ENCODE measurements at regions not wholly inside any gene's neighbourhood (a gene's known extent, or its start where the extent isn't known, plus 50 kb on each side); places are given as distances from the start of the nearest gene placed in this dataset.
"Not testable (repeated sequence)": the region's sequence is repeated elsewhere in the genome, so short reads cannot be mapped to it uniquely, and the experiment has no call there.

DNA sequence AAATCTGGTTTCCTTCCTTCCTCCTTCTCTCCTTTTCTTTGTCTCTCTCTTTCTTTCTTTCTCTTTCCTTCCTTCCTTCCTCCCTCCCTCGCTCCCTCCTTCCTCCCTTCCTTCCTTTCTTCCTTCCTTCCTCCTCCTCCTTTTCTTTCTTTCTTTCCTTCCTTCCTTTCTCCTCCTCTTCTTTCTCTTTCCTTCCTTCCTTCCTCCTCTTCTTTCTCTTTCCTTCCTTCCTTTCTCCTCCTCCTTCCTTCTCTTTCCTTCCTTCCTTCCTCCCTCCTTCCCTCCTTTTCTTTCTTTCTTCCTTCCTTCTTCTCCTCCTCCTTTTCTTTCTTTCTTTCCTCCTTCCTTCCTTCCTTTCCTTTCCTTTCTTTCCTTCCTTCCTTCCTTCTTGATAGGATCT, 61.2 kb downstream of the VIP start:
- intact Hi-C loops (cut with DNase I) = no loop called here
- no peaks in the 10 kb centered on the region for H3K4me1 ChIP-seq
- no peak for DNase-seq (ENCODE audit: low spot score in 2 of 2)

DNA sequence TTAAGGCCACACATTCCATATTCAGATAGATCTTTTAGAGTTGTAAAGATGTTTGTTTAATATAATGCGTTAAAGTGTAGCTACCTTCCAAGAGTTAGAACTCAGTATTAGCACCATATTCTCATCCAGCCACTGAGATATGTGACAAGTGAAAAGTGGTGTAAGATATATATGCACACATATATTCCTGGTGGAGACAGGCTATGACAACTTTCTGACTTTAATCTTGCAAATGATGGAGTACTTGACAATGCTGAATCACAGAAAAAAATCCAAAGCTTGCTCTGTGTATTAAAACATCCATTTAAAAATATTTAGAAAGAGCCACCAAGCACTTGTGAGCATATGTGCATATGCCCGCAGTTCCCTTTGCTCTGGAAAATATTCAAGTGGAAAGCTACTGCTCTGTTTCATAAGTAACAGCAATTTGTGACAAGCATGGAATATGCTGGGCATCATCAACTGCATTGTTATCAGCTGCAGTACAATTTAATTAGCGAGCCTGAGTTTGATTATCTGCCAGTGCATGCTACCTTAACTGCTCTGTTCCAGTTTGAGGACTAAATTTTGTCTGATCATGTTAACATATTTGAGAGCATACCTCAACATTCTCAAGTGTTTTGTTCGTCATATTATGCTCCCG, 64.8 kb downstream of the VIP start:
- TF ChIP-seq, protein P1, sequence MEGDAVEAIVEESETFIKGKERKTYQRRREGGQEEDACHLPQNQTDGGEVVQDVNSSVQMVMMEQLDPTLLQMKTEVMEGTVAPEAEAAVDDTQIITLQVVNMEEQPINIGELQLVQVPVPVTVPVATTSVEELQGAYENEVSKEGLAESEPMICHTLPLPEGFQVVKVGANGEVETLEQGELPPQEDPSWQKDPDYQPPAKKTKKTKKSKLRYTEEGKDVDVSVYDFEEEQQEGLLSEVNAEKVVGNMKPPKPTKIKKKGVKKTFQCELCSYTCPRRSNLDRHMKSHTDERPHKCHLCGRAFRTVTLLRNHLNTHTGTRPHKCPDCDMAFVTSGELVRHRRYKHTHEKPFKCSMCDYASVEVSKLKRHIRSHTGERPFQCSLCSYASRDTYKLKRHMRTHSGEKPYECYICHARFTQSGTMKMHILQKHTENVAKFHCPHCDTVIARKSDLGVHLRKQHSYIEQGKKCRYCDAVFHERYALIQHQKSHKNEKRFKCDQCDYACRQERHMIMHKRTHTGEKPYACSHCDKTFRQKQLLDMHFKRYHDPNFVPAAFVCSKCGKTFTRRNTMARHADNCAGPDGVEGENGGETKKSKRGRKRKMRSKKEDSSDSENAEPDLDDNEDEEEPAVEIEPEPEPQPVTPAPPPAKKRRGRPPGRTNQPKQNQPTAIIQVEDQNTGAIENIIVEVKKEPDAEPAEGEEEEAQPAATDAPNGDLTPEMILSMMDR (IDR thresholded peaks at IDR 0.05) = no peak
- intact Hi-C loops (cut with DNase I) = no loop called here
- Histone ChIP-seq H3K36me3 (no peaks in the 10 kb centered on the region), H3K27me3 (no peaks in the 10 kb centered on the region), H3K27ac (no peak overlapping the region), H3K4me1 (no peaks in the 10 kb centered on the region), H3K9me3 (no peaks in the 10 kb centered on the region), H3K4me3 (no peak overlapping the region)
- DNase-seq (ENCODE audit: low spot score in 2 of 2) = no peak

More for the DNA sequence above, 61.2 kb downstream of the VIP start:
- Histone ChIP-seq H3K9me3 (no peaks in the 10 kb centered on the region), H3K27ac (no peak overlapping the region), H3K36me3 (no peaks in the 10 kb centered on the region), H3K27me3 (no peaks in the 10 kb centered on the region), H3K4me3 (no peak overlapping the region)
- TF ChIP-seq, protein P1 (IDR thresholded peaks at IDR 0.05) = no peak

DNA sequence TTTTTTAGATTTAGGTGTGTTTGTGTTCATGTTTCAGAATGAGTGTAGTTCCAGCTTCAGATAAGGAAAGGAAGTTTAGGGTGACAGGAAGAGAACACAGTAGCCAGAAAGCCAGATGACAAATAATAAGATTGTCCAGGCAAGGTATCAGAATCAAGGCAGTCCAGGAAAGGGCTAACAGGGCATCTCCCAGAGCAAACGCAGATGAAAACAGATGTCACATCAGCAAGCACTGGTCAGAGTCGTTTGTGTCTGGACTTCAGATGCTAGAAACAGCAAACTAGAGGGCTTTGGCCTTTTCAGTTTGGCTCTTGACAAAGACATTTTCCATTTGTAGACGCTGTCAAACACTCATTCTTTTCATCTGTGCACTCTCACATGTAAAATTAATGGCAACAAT, 65.5 kb downstream of the VIP start:
- TF ChIP-seq, protein P1 (IDR thresholded peaks at IDR 0.05) = no peak
- intact Hi-C loops (cut with DNase I) = no loop called here
- DNase-seq (ENCODE audit: low spot score in 2 of 2) = no peak
- Histone ChIP-seq H3K27me3 (no peaks in the 10 kb centered on the region), H3K4me1 (no peaks in the 10 kb centered on the region), H3K27ac (no peak overlapping the region), H3K4me3 (no peak overlapping the region), H3K9me3 (no peaks in the 10 kb centered on the region), H3K36me3 (no peaks in the 10 kb centered on the region)

DNA sequence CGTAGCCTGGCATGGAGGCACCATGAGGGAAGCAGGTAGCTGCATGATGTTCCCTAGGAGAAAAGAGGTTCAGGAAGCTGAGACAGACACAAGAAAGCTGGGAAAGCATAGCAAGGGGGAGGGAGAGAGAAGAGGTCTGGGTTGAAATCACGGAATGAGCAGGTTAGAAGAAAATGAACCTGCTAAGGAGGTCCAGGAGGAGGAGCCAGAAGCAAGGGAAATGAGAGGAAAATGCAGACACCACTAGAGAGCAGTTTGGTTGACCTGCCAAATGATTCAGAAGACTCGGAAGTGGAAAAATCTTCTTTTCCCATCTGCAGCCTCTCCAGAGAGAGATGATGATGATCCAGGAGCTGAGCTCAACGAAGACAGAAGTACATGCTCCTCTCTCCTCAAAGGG, 70.9 kb downstream of the VIP start:
- TF ChIP-seq, protein P1 (IDR thresholded peaks at IDR 0.05) = no peak
- no peaks in the 10 kb centered on the region for H3K36me3 ChIP-seq
- intact Hi-C loops (cut with DNase I) = no loop called here
- H3K4me3 ChIP-seq = no peak overlapping the region
- H3K27ac ChIP-seq = no peak overlapping the region
- H3K27me3 ChIP-seq = no peaks in the 10 kb centered on the region
- H3K9me3 ChIP-seq = no peaks in the 10 kb centered on the region
- no peaks in the 10 kb centered on the region for H3K4me1 ChIP-seq
- DNase-seq (ENCODE audit: low spot score in 2 of 2) = no peak

DNA sequence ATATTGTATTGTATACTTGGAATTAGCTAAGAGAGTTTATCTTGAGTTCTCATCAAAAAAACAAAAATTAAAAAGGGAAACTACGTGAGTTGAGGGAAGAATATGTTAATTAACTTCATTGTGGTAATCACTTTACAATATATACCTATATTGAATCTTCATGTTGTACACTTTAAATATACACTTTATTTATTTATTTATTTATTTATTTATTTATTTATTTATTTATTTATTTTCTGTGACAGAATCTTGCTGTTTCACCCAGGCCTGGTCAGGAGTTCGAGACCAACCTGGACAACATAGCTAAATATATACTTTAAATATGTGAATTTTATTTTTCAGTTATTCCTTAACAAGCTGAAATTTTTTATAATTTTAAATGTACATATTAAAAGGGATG, 74.1 kb downstream of the VIP start:
- H3K27me3 ChIP-seq = no peaks in the 10 kb centered on the region
- intact Hi-C loops (cut with DNase I) = no loop called here
- H3K4me3 ChIP-seq = no peak overlapping the region
- no peak for DNase-seq (ENCODE audit: low spot score in 2 of 2)
- H3K4me1 ChIP-seq = no peaks in the 10 kb centered on the region
- TF ChIP-seq, protein P1 (IDR thresholded peaks at IDR 0.05) = no peak
- H3K27ac ChIP-seq = no peak overlapping the region
- no peaks in the 10 kb centered on the region for H3K9me3 ChIP-seq
- no peaks in the 10 kb centered on the region for H3K36me3 ChIP-seq

DNA sequence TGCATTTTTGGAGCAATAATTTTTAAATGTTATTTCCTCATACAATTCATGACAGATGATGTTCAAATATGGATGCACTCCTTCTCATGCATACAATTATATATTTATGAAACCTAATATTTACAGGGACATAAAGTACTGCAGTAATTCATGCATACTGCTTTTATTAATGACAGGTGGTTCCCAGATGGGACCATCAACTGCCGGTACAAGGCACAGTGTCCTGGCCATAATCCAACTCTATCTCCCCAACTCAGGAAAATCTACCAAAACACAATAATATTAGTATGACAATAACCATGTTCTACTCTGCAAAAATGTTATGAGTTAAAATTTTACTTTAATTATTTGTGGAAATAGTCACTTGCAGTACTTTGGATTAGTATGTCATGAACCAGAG, 77.8 kb downstream of the VIP start:
- TF ChIP-seq, protein P1 (IDR thresholded peaks at IDR 0.05) = no peak
- Histone ChIP-seq H3K9me3 (no peaks in the 10 kb centered on the region), H3K4me1 (no peaks in the 10 kb centered on the region), H3K36me3 (no peaks in the 10 kb centered on the region), H3K27ac (no peak overlapping the region), H3K4me3 (no peak overlapping the region), H3K27me3 (no peaks in the 10 kb centered on the region)
- intact Hi-C loops (cut with DNase I) = no loop called here
- no peak for DNase-seq (ENCODE audit: low spot score in 2 of 2)

DNA sequence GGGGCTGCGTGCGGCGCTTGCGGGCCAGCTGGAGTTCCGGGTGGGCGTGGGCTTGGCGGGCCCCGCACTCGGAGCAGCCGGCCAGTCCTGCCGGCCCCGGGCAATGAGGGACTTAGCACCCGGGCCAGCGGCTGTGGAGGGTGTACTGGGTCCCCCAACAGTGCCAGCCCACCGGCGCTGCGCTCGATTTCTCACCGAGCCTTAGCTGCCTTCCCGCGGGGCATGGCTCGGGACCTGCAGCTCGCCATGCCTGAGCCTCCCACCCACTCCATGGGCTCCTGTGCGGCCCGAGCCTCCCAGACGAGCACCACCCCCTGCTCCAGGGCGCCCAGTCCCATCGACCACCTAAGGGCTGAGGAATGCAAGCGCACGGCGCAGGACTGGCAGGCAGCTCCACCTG, 83.8 kb downstream of the VIP start:
- intact Hi-C loops (cut with DNase I); H3K4me3 ChIP-seq; H3K36me3 ChIP-seq; H3K4me1 ChIP-seq; H3K9me3 ChIP-seq; DNase-seq (ENCODE audit: low spot score in 2 of 2); H3K27me3 ChIP-seq; H3K27ac ChIP-seq: not testable (repeated sequence)
